DMS79 (cell line): ENCODE measurements at regions not wholly inside any gene's neighbourhood (a gene's known extent, or its start where the extent isn't known, plus 50 kb on each side); places are given as distances from the start of the nearest gene placed in this dataset.

ENCODE experiments used
- DNase-seq: peaks from one replicate; lab custom pipeline; 2025; lab: John Stamatoyannopoulos, UW

- DNase-seq, result peak; percentile 85
These were observed 354.7 kb downstream of the LMO4 start for GRCh38 chr1:87683196-87683956.

GRCh38 chr1:87684194-87684593 lies 355.5 kb downstream of the LMO4 start:
- DNase-seq, result peak; percentile 65

- no peak for DNase-seq
These were observed 356.1 kb downstream of the LMO4 start for GRCh38 chr1:87684713-87685205.

GRCh38 chr1:87685311-87686135 lies 356.8 kb downstream of the LMO4 start:
- no peak for DNase-seq

GRCh38 chr1:87686136-87686495 lies 357.4 kb downstream of the LMO4 start:
- no peak for DNase-seq

GRCh38 chr1:87686671-87687070 lies 358.0 kb downstream of the LMO4 start:
- DNase-seq, result no peak

GRCh38 chr1:87688136-87688535 lies 359.5 kb downstream of the LMO4 start:
- DNase-seq, result no peak

- DNase-seq, result no peak
These were observed 360.8 kb downstream of the LMO4 start for GRCh38 chr1:87689487-87689886.

- no peak for DNase-seq
These were observed 367.8 kb downstream of the LMO4 start for GRCh38 chr1:87696483-87696882.

- DNase-seq, result no peak
These were observed 373.8 kb downstream of the LMO4 start for GRCh38 chr1:87702455-87702854.

- no peak for DNase-seq
These were observed 376.6 kb downstream of the LMO4 start for GRCh38 chr1:87705233-87705632.

- no peak for DNase-seq
These were observed 377.5 kb downstream of the LMO4 start for GRCh38 chr1:87706203-87706602.

- DNase-seq, result peak; percentile 14
These were observed 378.1 kb downstream of the LMO4 start for GRCh38 chr1:87706779-87707228.

- DNase-seq, result peak; percentile 50
These were observed 378.7 kb downstream of the LMO4 start for GRCh38 chr1:87707411-87707810.

- no peak for DNase-seq
These were observed 383.8 kb downstream of the LMO4 start for GRCh38 chr1:87712261-87713010.

GRCh38 chr1:87714278-87714677 lies 385.6 kb downstream of the LMO4 start:
- no peak for DNase-seq

GRCh38 chr1:87715052-87715451 lies 386.4 kb downstream of the LMO4 start:
- no peak for DNase-seq

GRCh38 chr1:87715471-87715870 lies 386.8 kb downstream of the LMO4 start:
- no peak for DNase-seq

- DNase-seq, result no peak
These were observed 388.5 kb downstream of the LMO4 start for GRCh38 chr1:87717157-87717670.

GRCh38 chr1:87718241-87718950 lies 389.7 kb downstream of the LMO4 start:
- no peak for DNase-seq

GRCh38 chr1:87719658-87720057 lies 391.0 kb downstream of the LMO4 start:
- DNase-seq, result no peak

- DNase-seq, result no peak
These were observed 391.9 kb downstream of the LMO4 start for GRCh38 chr1:87720561-87720960.
